HCT116 (cell line): ENCODE measurements at regions not wholly inside any gene's neighbourhood (a gene's known extent, or its start where the extent isn't known, plus 50 kb on each side); places are given as distances from the start of the nearest gene placed in this dataset.

Experiments used
- CEBPB ChIP-seq: IDR thresholded peaks from 2 replicates; pipeline ENCODE4 v1.6.1; 2012; ENCODE audit warnings: low read depth
- CTCF ChIP-seq, 3 experiments: fragments of 200-600 bp in 1 of 3; sonication (generic) in 1 of 3; IDR thresholded peaks in 2 of 3; conservative IDR thresholded peaks in 1 of 3; 2 replicates each; pipeline ENCODE4 v1.5.1; 2012 to 2017; ENCODE audit warnings: low read depth in 2 of 3, low read length in 2 of 3, antibody characterized with exemption in 1 of 3, borderline replicate concordance in 1 of 3, control low read depth in 1 of 3, mild to moderate bottlenecking in 1 of 3, mixed read lengths in 1 of 3, mixed run types in 1 of 3, moderate library complexity in 1 of 3; ENCODE audit not compliant: insufficient read depth in 1 of 3
- ELF1 ChIP-seq: IDR thresholded peaks from 2 replicates; pipeline ENCODE4 v1.6.1; 2012; ENCODE audit warnings: low read depth, borderline replicate concordance
- EZH2 ChIP-seq: fragments of 200-600 bp; sonication (generic); IDR thresholded peaks from 2 replicates; pipeline ENCODE4 v1.6.1; 2017; ENCODE audit warnings: antibody characterized with exemption, mixed run types
- EZH2phosphoT487 ChIP-seq: fragments of 200-600 bp; IDR thresholded peaks from 2 replicates; pipeline ENCODE4 v1.6.1; 2018; ENCODE audit warnings: antibody characterized with exemption, borderline replicate concordance
- MAX ChIP-seq: IDR thresholded peaks from 2 replicates; pipeline ENCODE4 v1.6.1; 2012
- POLR2A ChIP-seq: IDR thresholded peaks from 2 replicates; pipeline ENCODE4 v1.7.0; 2011; ENCODE audit warnings: borderline replicate concordance; ENCODE audit not compliant: insufficient read depth, insufficient read length; ENCODE audit errors: extremely low read depth
- POLR2AphosphoS5 ChIP-seq: IDR thresholded peaks from 2 replicates; pipeline ENCODE4 v1.6.1; 2011; ENCODE audit warnings: mild to moderate bottlenecking, low read depth, low read length, moderate library complexity
- RAD21 ChIP-seq: IDR thresholded peaks from 2 replicates; pipeline ENCODE4 v1.6.1; 2012; ENCODE audit warnings: low read depth, mild to moderate bottlenecking
- REST ChIP-seq: IDR thresholded peaks from 2 replicates; pipeline ENCODE4 v1.6.1; 2012; ENCODE audit warnings: low read depth
- SIN3A ChIP-seq: IDR thresholded peaks from 2 replicates; pipeline ENCODE4 v1.6.1; 2012; ENCODE audit warnings: low read depth
- YY1 ChIP-seq: IDR thresholded peaks from 2 replicates; pipeline ENCODE4 v1.6.1; 2011; ENCODE audit warnings: low read length, low read depth, moderate library complexity, mild to moderate bottlenecking; ENCODE audit not compliant: insufficient replicate concordance; ENCODE audit errors: extremely low read depth
- ZFX ChIP-seq: fragments of 450-650 bp; IDR thresholded peaks from 2 replicates; pipeline ENCODE4 v1.6.1; 2017
- ZNF274 ChIP-seq: fragments of 200-500 bp; sonication (Bioruptor generic); IDR thresholded peaks from 2 replicates; pipeline ENCODE4 v1.6.1; 2014; ENCODE audit warnings: mild to moderate bottlenecking, low read depth, low read length, inconsistent platforms

- no peak for TF ChIP-seq CEBPB
- no peak for TF ChIP-seq EZH2
- TF ChIP-seq CTCF (IDR thresholded peaks at IDR 0.05 in 2 of 3, conservative IDR thresholded peaks at IDR 0.05 in 1 of 3; ENCODE audit: borderline replicate concordance in 1 of 3, insufficient read depth in 1 of 3, low read depth in 2 of 3, low read length in 2 of 3) = no peak
- no peak for TF ChIP-seq RAD21
- no peak for TF ChIP-seq REST
- no peak for TF ChIP-seq POLR2AphosphoS5
- no peak for TF ChIP-seq POLR2A
- TF ChIP-seq EZH2phosphoT487 = no peak
- TF ChIP-seq MAX = no peak
- TF ChIP-seq YY1 = no peak
- no peak for TF ChIP-seq SIN3A
- no peak for TF ChIP-seq ZNF274
- TF ChIP-seq ELF1 = no peak
- TF ChIP-seq ZFX = no peak
These were observed 125.5 kb upstream of the TMEM170B start for GRCh38 chr6:11412011-11412424.
